HG02981 (cell line): ENCODE measurements at regions not wholly inside any gene's neighbourhood (a gene's known extent, or its start where the extent isn't known, plus 50 kb on each side); places are given as distances from the start of the nearest gene placed in this dataset.

Source experiments
- ATAC-seq: cut with Tn5 transposase; IDR thresholded peaks from one replicate; pipeline ENCODE4 v1.9.1; 2021; ENCODE audit warnings: mild to moderate bottlenecking, moderate library complexity; ENCODE audit not compliant: unreplicated experiment

- ATAC-seq = peak; percentile 68
Observed at GRCh38 chr1:166221316-166221715, 54.5 kb upstream of the FAM78B start.

GRCh38 chr1:166233750-166234366, 67.1 kb upstream of the FAM78B start:
- ATAC-seq = no peak

GRCh38 chr1:166235728-166236127, 68.9 kb upstream of the FAM78B start:
- no peak for ATAC-seq

GRCh38 chr1:166237675-166238074, 70.9 kb upstream of the FAM78B start:
- no peak for ATAC-seq

GRCh38 chr1:166253076-166253779, 86.4 kb upstream of the FAM78B start:
- no peak for ATAC-seq

- no peak for ATAC-seq
Observed at GRCh38 chr1:166258017-166258416, 91.2 kb upstream of the FAM78B start.

GRCh38 chr1:166261511-166261910, 94.7 kb upstream of the FAM78B start:
- ATAC-seq = no peak

- ATAC-seq = no peak
Observed at GRCh38 chr1:166270476-166271150, 103.8 kb upstream of the FAM78B start.

GRCh38 chr1:166271151-166271538, 104.3 kb upstream of the FAM78B start:
- ATAC-seq = no peak

GRCh38 chr1:166272155-166272554, 105.4 kb upstream of the FAM78B start:
- ATAC-seq = peak; percentile 54

- peak; percentile 48 for ATAC-seq
Observed at GRCh38 chr1:166272851-166273250, 106.0 kb upstream of the FAM78B start.

GRCh38 chr1:166273618-166274017, 106.8 kb upstream of the FAM78B start:
- no peak for ATAC-seq

GRCh38 chr1:166282391-166283137, 115.8 kb upstream of the FAM78B start:
- no peak for ATAC-seq

GRCh38 chr1:166283190-166283589, 116.4 kb upstream of the FAM78B start:
- ATAC-seq = no peak

- no peak for ATAC-seq
Observed at GRCh38 chr1:166283600-166283999, 116.8 kb upstream of the FAM78B start.

GRCh38 chr1:166289309-166290050, 122.7 kb upstream of the FAM78B start:
- ATAC-seq = no peak

GRCh38 chr1:166295656-166296055, 128.9 kb upstream of the FAM78B start:
- no peak for ATAC-seq

- ATAC-seq = no peak
Observed at GRCh38 chr1:166297993-166298392, 131.2 kb upstream of the FAM78B start.

- ATAC-seq = no peak
Observed at GRCh38 chr1:166300767-166301166, 134.0 kb upstream of the FAM78B start.

GRCh38 chr1:166302989-166303758, 136.4 kb upstream of the FAM78B start:
- ATAC-seq = no peak
